IMR-90 (cell line): ENCODE measurements at regions not wholly inside any gene's neighbourhood (a gene's known extent, or its start where the extent isn't known, plus 50 kb on each side); places are given as distances from the start of the nearest gene placed in this dataset.
A peak's percentile ranks its signal among the peaks of the same experiment; 100 is the strongest.

Source experiments
- ATAC-seq: fragments of 200-7000 bp; cut with Tn5 transposase; 2 replicates; pipeline ENCODE4 v1.9.1; 2020; ENCODE audit warnings: low read depth, mild to moderate bottlenecking, moderate library complexity
- BruUV-seq: library from RNA; stranded (reverse); fragments of 400-500 nt; replicated peaks from 2 replicates; lab custom pipeline; 2021; lab: Mats Ljungman, UMichigan
- CTCF ChIA-PET: fragments of 300-600 bp; formaldehyde crosslinking; extraction: SDS; loops from one replicate; lab custom pipeline; 2021; ENCODE audit warnings: antibody characterized with exemption; lab: Yijun Ruan, JAX
- POLR2A ChIA-PET: fragments of 300-600 bp; sonication (Branson Sonifier 250); formaldehyde crosslinking; loops from one replicate; lab custom pipeline; 2022; ENCODE audit warnings: antibody characterized with exemption; ENCODE audit not compliant: unreplicated experiment; lab: Charles Lee
- DNase-seq: peaks from one replicate; pipeline ENCODE4 v3.0.0; 2013
- H2AFZ ChIP-seq: replicated peaks from 2 replicates; pipeline ENCODE3; 2013; ENCODE audit warnings: low read length, mild to moderate bottlenecking; ENCODE audit not compliant: poor library complexity
- H2AK5ac ChIP-seq: 2 replicates; pipeline ENCODE4 v1.6.1; 2013; ENCODE audit warnings: low read depth, low read length, inconsistent platforms
- H2AK9ac ChIP-seq: replicated peaks from 2 replicates; pipeline ENCODE3; 2013; ENCODE audit warnings: mild to moderate bottlenecking, low read depth, low read length, moderate library complexity; ENCODE audit not compliant: poor library complexity
- H2BK120ac ChIP-seq: 2 replicates; pipeline ENCODE4 v1.6.1; 2013; ENCODE audit warnings: low read depth, low read length, inconsistent platforms
- H2BK15ac ChIP-seq: 3 replicates; pipeline ENCODE4 v1.6.1; 2013; ENCODE audit warnings: low read depth, low read length, inconsistent platforms
- H2BK20ac ChIP-seq: 2 replicates; pipeline ENCODE4 v1.6.1; 2013; ENCODE audit warnings: low read depth, mild to moderate bottlenecking, inconsistent platforms, low read length, moderate library complexity
- H2BK5ac ChIP-seq: 2 replicates; pipeline ENCODE4 v1.6.1; 2013; ENCODE audit warnings: mild to moderate bottlenecking, low read depth, low read length, inconsistent platforms; ENCODE audit not compliant: poor library complexity, severe bottlenecking
- H3K14ac ChIP-seq: replicated peaks from 2 replicates; pipeline ENCODE4 v1.6.1; 2013; ENCODE audit warnings: low read depth, low read length, inconsistent platforms
- H3K18ac ChIP-seq: 2 replicates; pipeline ENCODE4 v1.6.1; 2013; ENCODE audit warnings: low read depth, low read length, control low read depth
- H3K23ac ChIP-seq: 2 replicates; pipeline ENCODE4 v1.6.1; 2013; ENCODE audit warnings: low read depth, low read length, inconsistent platforms
- H3K27ac ChIP-seq: 2 replicates; pipeline ENCODE4 v1.5.1; 2013; ENCODE audit warnings: mild to moderate bottlenecking, control low read depth, low read length; ENCODE audit not compliant: insufficient read depth
- H3K27me3 ChIP-seq: 2 replicates; pipeline ENCODE4 v1.6.1; 2013; ENCODE audit warnings: low read length; ENCODE audit not compliant: control insufficient read depth, insufficient read depth
- H3K36me3 ChIP-seq: 2 replicates; pipeline ENCODE4 v1.6.1; 2013; ENCODE audit warnings: low read length, mixed read lengths; ENCODE audit not compliant: control insufficient read depth, insufficient read depth
- H3K4ac ChIP-seq: 2 replicates; pipeline ENCODE4 v1.6.1; 2013; ENCODE audit warnings: low read depth, low read length, inconsistent platforms
- H3K4me1 ChIP-seq: 2 replicates; pipeline ENCODE4 v1.6.1; 2013; ENCODE audit warnings: low read length, mixed read lengths; ENCODE audit not compliant: control insufficient read depth, insufficient read depth
- H3K4me2 ChIP-seq: 2 replicates; pipeline ENCODE4 v1.6.1; 2013; ENCODE audit warnings: low read depth, mild to moderate bottlenecking, control low read depth, low read length, moderate library complexity
- H3K4me3 ChIP-seq: 2 replicates; pipeline ENCODE4 v1.5.1; 2013; ENCODE audit warnings: low read depth, mild to moderate bottlenecking, control low read depth, low read length, moderate library complexity; ENCODE audit not compliant: insufficient read depth
- H3K56ac ChIP-seq: 2 replicates; pipeline ENCODE4 v1.6.1; 2013; ENCODE audit warnings: low read length, inconsistent platforms; ENCODE audit not compliant: insufficient read depth; ENCODE audit errors: extremely low read depth
- H3K79me1 ChIP-seq, 2 experiments: 2 replicates each; pipeline ENCODE4 v1.6.1; 2013; ENCODE audit warnings: low read length in 2 of 2, inconsistent platforms in 1 of 2, low read depth in 1 of 2
- H3K9ac ChIP-seq: 2 replicates; pipeline ENCODE4 v1.6.1; 2013; ENCODE audit warnings: low read depth, low read length, control low read depth
- H3K9me1 ChIP-seq: 2 replicates; pipeline ENCODE4 v1.6.1; 2013; ENCODE audit warnings: low read length, inconsistent platforms; ENCODE audit not compliant: insufficient read depth
- H3K9me3 ChIP-seq: 2 replicates; pipeline ENCODE4 v1.6.1; 2013; ENCODE audit warnings: low read length; ENCODE audit not compliant: control insufficient read depth, insufficient read depth
- H4K20me1 ChIP-seq: 2 replicates; pipeline ENCODE4 v1.6.1; 2013; ENCODE audit warnings: low read length, inconsistent platforms; ENCODE audit not compliant: insufficient read depth
- H4K5ac ChIP-seq: 2 replicates; pipeline ENCODE4 v1.6.1; 2013; ENCODE audit warnings: mild to moderate bottlenecking, low read depth, low read length, control low read depth
- H4K8ac ChIP-seq, 2 experiments: 2 replicates each; pipeline ENCODE4 v1.6.1; 2013; ENCODE audit warnings: low read depth in 2 of 2, low read length in 2 of 2, control low read depth in 1 of 2, inconsistent platforms in 1 of 2
- H4K91ac ChIP-seq: 2 replicates; pipeline ENCODE4 v1.6.1; 2013; ENCODE audit warnings: low read depth, low read length, inconsistent platforms; ENCODE audit not compliant: insufficient read depth
- BHLHE40 ChIP-seq: fragments of 150-350 bp; IDR thresholded peaks from 2 replicates; pipeline ENCODE4 v1.6.1; 2016; ENCODE audit warnings: mild to moderate bottlenecking, low read depth, low read length
- CEBPB ChIP-seq: IDR thresholded peaks from 2 replicates; pipeline ENCODE4 v1.6.1; 2012; ENCODE audit warnings: low read depth, low read length, improper control_type of control experiment
- CHD1 ChIP-seq: IDR thresholded peaks from 2 replicates; pipeline ENCODE4 v1.6.1; 2012; ENCODE audit warnings: low read depth, low read length, improper control_type of control experiment
- MAFK ChIP-seq: IDR thresholded peaks from 2 replicates; pipeline ENCODE4 v1.6.1; 2012; ENCODE audit warnings: low read depth, low read length, improper control_type of control experiment
- MAZ ChIP-seq: IDR thresholded peaks from 2 replicates; pipeline ENCODE4 v1.6.1; 2012; ENCODE audit warnings: low read depth, mild to moderate bottlenecking, low read length, improper control_type of control experiment, moderate library complexity, borderline replicate concordance
- NFE2L2 ChIP-seq: fragments of 150-350 bp; IDR thresholded peaks from 2 replicates; pipeline ENCODE4 v1.6.1; 2016; ENCODE audit warnings: low read depth, mild to moderate bottlenecking, low read length
- POLR2A ChIP-seq: IDR thresholded peaks from 2 replicates; pipeline ENCODE4 v1.6.1; 2012; ENCODE audit warnings: mild to moderate bottlenecking, low read depth, low read length
- RAD21 ChIP-seq: IDR thresholded peaks from 2 replicates; pipeline ENCODE4 v1.6.1; 2012; ENCODE audit warnings: low read length, improper control_type of control experiment
- WGBS, 2 experiments: methylation state at CpG; one replicate each; pipeline versions ENCODE4 v1.1.5 to v1.1.7; 2013; ENCODE audit warnings: missing lambda C conversion rate in 2 of 2; ENCODE audit not compliant: insufficient read length in 1 of 2; ENCODE audit errors: extremely low coverage in 2 of 2; 5-methylcytosine and 5-hydroxymethylcytosine counted together
- dilution Hi-C: fragments of 300-500 bp; cut with HindIII; formaldehyde crosslinking; loops from one replicate; pipeline ENCODE4 v1.14.3; 2018; ENCODE audit warnings: low sequenced_read_pairs; ENCODE audit not compliant: unreplicated experiment
- in situ Hi-C: fragments of 300-500 bp; cut with MboI; formaldehyde crosslinking; loops from 3 replicates; pipeline ENCODE4 v1.14.3; 2019; ENCODE audit warnings: low sequenced_read_pairs, inconsistent platforms, mixed read lengths
- intact Hi-C: fragments of 100-400 bp; cut with micrococcal nuclease; formaldehyde crosslinking; loops from 2 replicates; pipeline ENCODE4 v1.10.0; 2022
- TF ChIP-seq, protein P1 (sequence below): fragments of 150-350 bp; IDR thresholded peaks from 2 replicates; pipeline ENCODE4 v1.6.1; 2017; ENCODE audit warnings: mild to moderate bottlenecking, antibody characterized with exemption, low read length, low read depth

DNA sequence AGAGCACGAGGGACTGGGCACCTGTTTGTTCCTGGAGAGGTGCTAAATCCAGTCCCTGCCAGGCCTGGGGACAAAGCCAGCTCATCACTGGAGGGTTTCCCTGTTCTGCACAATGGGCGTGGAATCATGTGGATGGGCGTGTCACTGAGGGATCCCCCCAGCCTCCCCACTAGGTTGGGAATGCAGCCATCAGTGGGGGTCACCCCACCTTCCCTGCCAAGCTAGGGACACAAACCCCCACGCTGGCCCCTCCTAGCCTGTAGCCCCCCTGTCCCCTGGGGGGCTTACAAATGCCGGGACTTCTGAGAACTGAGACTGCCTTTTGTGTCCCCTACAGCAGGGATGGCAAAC is 61.9 kb downstream of the NSMCE3 start:
- Histone ChIP-seq H3K4me1 (no peaks in the 10 kb centered on the region), H3K36me3 (no peaks in the 10 kb centered on the region), H2BK15ac (no peak overlapping the region), H3K23ac (no peak overlapping the region), H2AK5ac (no peak overlapping the region), H4K91ac (no peak overlapping the region), H2AFZ (no peak overlapping the region), H4K5ac (no peak overlapping the region), H3K27me3 (no peaks in the 10 kb centered on the region; the same call in 1 of the 2 replicates), H3K4ac (no peak overlapping the region), H2AK9ac (peak overlapping the region; percentile 37), H2BK20ac (no peak overlapping the region), H3K4me2 (no peak overlapping the region), H3K14ac (no peak overlapping the region), H4K8ac (no peak overlapping the region), H3K9me1 (no peaks in the 10 kb centered on the region), H3K79me1 (no peaks in the 10 kb centered on the region), H3K9ac (no peak overlapping the region), H3K18ac (no peak overlapping the region), H2BK120ac (no peak overlapping the region), H3K27ac (no peak overlapping the region), H4K20me1 (no peaks in the 10 kb centered on the region), H3K4me3 (no peak overlapping the region), H3K56ac (no peak overlapping the region), H2BK5ac (no peak overlapping the region), H3K9me3 (no peaks in the 10 kb centered on the region)
- TF ChIP-seq CEBPB (no peak), MAFK (no peak), NFE2L2 (no peak), MAZ (no peak), POLR2A (no peak), RAD21 (no peak), BHLHE40 (no peak), CHD1 (no peak)
- TF ChIP-seq, protein P1, sequence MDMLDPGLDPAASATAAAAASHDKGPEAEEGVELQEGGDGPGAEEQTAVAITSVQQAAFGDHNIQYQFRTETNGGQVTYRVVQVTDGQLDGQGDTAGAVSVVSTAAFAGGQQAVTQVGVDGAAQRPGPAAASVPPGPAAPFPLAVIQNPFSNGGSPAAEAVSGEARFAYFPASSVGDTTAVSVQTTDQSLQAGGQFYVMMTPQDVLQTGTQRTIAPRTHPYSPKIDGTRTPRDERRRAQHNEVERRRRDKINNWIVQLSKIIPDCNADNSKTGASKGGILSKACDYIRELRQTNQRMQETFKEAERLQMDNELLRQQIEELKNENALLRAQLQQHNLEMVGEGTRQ = no peak
- intact Hi-C loops = no loop called here
- CTCF ChIA-PET = interaction anchor here (0.6 kb wide), 1 partner anchor 11 kb away, joined by 8 read pairs; no protein-coding TSS in a partner anchor
- DNase-seq = no peak
- POLR2A ChIA-PET = no interaction called here
- BruUV-seq = no TSS peak
- WGBS, 2 experiments = no CpG with 5 or more reads among the region's 5 CpGs
- dilution Hi-C loops = no loop called here
- no peak for ATAC-seq
- in situ Hi-C loops = no loop called here
